IMR-90 (cell line): ENCODE measurements at regions not wholly inside any gene's neighbourhood (a gene's known extent, or its start where the extent isn't known, plus 50 kb on each side); places are given as distances from the start of the nearest gene placed in this dataset.

ENCODE experiments used
- ATAC-seq: fragments of 200-7000 bp; cut with Tn5 transposase; 2 replicates; pipeline ENCODE4 v1.9.1; 2020; ENCODE audit warnings: low read depth, mild to moderate bottlenecking, moderate library complexity
- BruUV-seq: library from RNA; stranded (reverse); fragments of 400-500 nt; replicated peaks from 2 replicates; lab custom pipeline; 2021; lab: Mats Ljungman, UMichigan
- CTCF ChIA-PET: fragments of 300-600 bp; formaldehyde crosslinking; extraction: SDS; loops from one replicate; lab custom pipeline; 2021; ENCODE audit warnings: antibody characterized with exemption; lab: Yijun Ruan, JAX
- POLR2A ChIA-PET: fragments of 300-600 bp; sonication (Branson Sonifier 250); formaldehyde crosslinking; loops from one replicate; lab custom pipeline; 2022; ENCODE audit warnings: antibody characterized with exemption; ENCODE audit not compliant: unreplicated experiment; lab: Charles Lee
- DNase-seq: peaks from one replicate; pipeline ENCODE4 v3.0.0; 2013
- H2AFZ ChIP-seq: replicated peaks from 2 replicates; pipeline ENCODE3; 2013; ENCODE audit warnings: low read length, mild to moderate bottlenecking; ENCODE audit not compliant: poor library complexity
- H2AK5ac ChIP-seq: 2 replicates; pipeline ENCODE4 v1.6.1; 2013; ENCODE audit warnings: low read depth, low read length, inconsistent platforms
- H2AK9ac ChIP-seq: replicated peaks from 2 replicates; pipeline ENCODE3; 2013; ENCODE audit warnings: mild to moderate bottlenecking, low read depth, low read length, moderate library complexity; ENCODE audit not compliant: poor library complexity
- H2BK120ac ChIP-seq: 2 replicates; pipeline ENCODE4 v1.6.1; 2013; ENCODE audit warnings: low read depth, low read length, inconsistent platforms
- H2BK15ac ChIP-seq: 3 replicates; pipeline ENCODE4 v1.6.1; 2013; ENCODE audit warnings: low read depth, low read length, inconsistent platforms
- H2BK20ac ChIP-seq: 2 replicates; pipeline ENCODE4 v1.6.1; 2013; ENCODE audit warnings: low read depth, mild to moderate bottlenecking, inconsistent platforms, low read length, moderate library complexity
- H2BK5ac ChIP-seq: 2 replicates; pipeline ENCODE4 v1.6.1; 2013; ENCODE audit warnings: mild to moderate bottlenecking, low read depth, low read length, inconsistent platforms; ENCODE audit not compliant: poor library complexity, severe bottlenecking
- H3K14ac ChIP-seq: replicated peaks from 2 replicates; pipeline ENCODE4 v1.6.1; 2013; ENCODE audit warnings: low read depth, low read length, inconsistent platforms
- H3K18ac ChIP-seq: 2 replicates; pipeline ENCODE4 v1.6.1; 2013; ENCODE audit warnings: low read depth, low read length, control low read depth
- H3K23ac ChIP-seq: 2 replicates; pipeline ENCODE4 v1.6.1; 2013; ENCODE audit warnings: low read depth, low read length, inconsistent platforms
- H3K27ac ChIP-seq: 2 replicates; pipeline ENCODE4 v1.5.1; 2013; ENCODE audit warnings: mild to moderate bottlenecking, control low read depth, low read length; ENCODE audit not compliant: insufficient read depth
- H3K27me3 ChIP-seq: 2 replicates; pipeline ENCODE4 v1.6.1; 2013; ENCODE audit warnings: low read length; ENCODE audit not compliant: control insufficient read depth, insufficient read depth
- H3K36me3 ChIP-seq: 2 replicates; pipeline ENCODE4 v1.6.1; 2013; ENCODE audit warnings: low read length, mixed read lengths; ENCODE audit not compliant: control insufficient read depth, insufficient read depth
- H3K4ac ChIP-seq: 2 replicates; pipeline ENCODE4 v1.6.1; 2013; ENCODE audit warnings: low read depth, low read length, inconsistent platforms
- H3K4me1 ChIP-seq: 2 replicates; pipeline ENCODE4 v1.6.1; 2013; ENCODE audit warnings: low read length, mixed read lengths; ENCODE audit not compliant: control insufficient read depth, insufficient read depth
- H3K4me2 ChIP-seq: 2 replicates; pipeline ENCODE4 v1.6.1; 2013; ENCODE audit warnings: low read depth, mild to moderate bottlenecking, control low read depth, low read length, moderate library complexity
- H3K4me3 ChIP-seq: 2 replicates; pipeline ENCODE4 v1.5.1; 2013; ENCODE audit warnings: low read depth, mild to moderate bottlenecking, control low read depth, low read length, moderate library complexity; ENCODE audit not compliant: insufficient read depth
- H3K56ac ChIP-seq: 2 replicates; pipeline ENCODE4 v1.6.1; 2013; ENCODE audit warnings: low read length, inconsistent platforms; ENCODE audit not compliant: insufficient read depth; ENCODE audit errors: extremely low read depth
- H3K79me1 ChIP-seq, 2 experiments: 2 replicates each; pipeline ENCODE4 v1.6.1; 2013; ENCODE audit warnings: low read length in 2 of 2, inconsistent platforms in 1 of 2, low read depth in 1 of 2
- H3K9ac ChIP-seq: 2 replicates; pipeline ENCODE4 v1.6.1; 2013; ENCODE audit warnings: low read depth, low read length, control low read depth
- H3K9me1 ChIP-seq: 2 replicates; pipeline ENCODE4 v1.6.1; 2013; ENCODE audit warnings: low read length, inconsistent platforms; ENCODE audit not compliant: insufficient read depth
- H3K9me3 ChIP-seq: 2 replicates; pipeline ENCODE4 v1.6.1; 2013; ENCODE audit warnings: low read length; ENCODE audit not compliant: control insufficient read depth, insufficient read depth
- H4K20me1 ChIP-seq: 2 replicates; pipeline ENCODE4 v1.6.1; 2013; ENCODE audit warnings: low read length, inconsistent platforms; ENCODE audit not compliant: insufficient read depth
- H4K5ac ChIP-seq: 2 replicates; pipeline ENCODE4 v1.6.1; 2013; ENCODE audit warnings: mild to moderate bottlenecking, low read depth, low read length, control low read depth
- H4K8ac ChIP-seq, 2 experiments: 2 replicates each; pipeline ENCODE4 v1.6.1; 2013; ENCODE audit warnings: low read depth in 2 of 2, low read length in 2 of 2, control low read depth in 1 of 2, inconsistent platforms in 1 of 2
- H4K91ac ChIP-seq: 2 replicates; pipeline ENCODE4 v1.6.1; 2013; ENCODE audit warnings: low read depth, low read length, inconsistent platforms; ENCODE audit not compliant: insufficient read depth
- BHLHE40 ChIP-seq: fragments of 150-350 bp; IDR thresholded peaks from 2 replicates; pipeline ENCODE4 v1.6.1; 2016; ENCODE audit warnings: mild to moderate bottlenecking, low read depth, low read length
- CEBPB ChIP-seq: IDR thresholded peaks from 2 replicates; pipeline ENCODE4 v1.6.1; 2012; ENCODE audit warnings: low read depth, low read length, improper control_type of control experiment
- CHD1 ChIP-seq: IDR thresholded peaks from 2 replicates; pipeline ENCODE4 v1.6.1; 2012; ENCODE audit warnings: low read depth, low read length, improper control_type of control experiment
- CTCF ChIP-seq: conservative IDR thresholded peaks from 2 replicates; pipeline ENCODE4 v1.5.1; 2012; ENCODE audit warnings: mild to moderate bottlenecking, low read depth, low read length, improper control_type of control experiment
- ELK1 ChIP-seq: fragments of 150-350 bp; IDR thresholded peaks from 2 replicates; pipeline ENCODE4 v1.6.1; 2016; ENCODE audit warnings: low read depth, mild to moderate bottlenecking, low read length, moderate library complexity, borderline replicate concordance
- FOS ChIP-seq: fragments of 150-350 bp; IDR thresholded peaks from 2 replicates; pipeline ENCODE4 v1.6.1; 2016; ENCODE audit warnings: low read depth, low read length
- MAFK ChIP-seq: IDR thresholded peaks from 2 replicates; pipeline ENCODE4 v1.6.1; 2012; ENCODE audit warnings: low read depth, low read length, improper control_type of control experiment
- MAZ ChIP-seq: IDR thresholded peaks from 2 replicates; pipeline ENCODE4 v1.6.1; 2012; ENCODE audit warnings: low read depth, mild to moderate bottlenecking, low read length, improper control_type of control experiment, moderate library complexity, borderline replicate concordance
- MXI1 ChIP-seq: IDR thresholded peaks from 2 replicates; pipeline ENCODE4 v1.6.1; 2012; ENCODE audit warnings: low read depth, mild to moderate bottlenecking, low read length, moderate library complexity, borderline replicate concordance
- NFE2L2 ChIP-seq: fragments of 150-350 bp; IDR thresholded peaks from 2 replicates; pipeline ENCODE4 v1.6.1; 2016; ENCODE audit warnings: low read depth, mild to moderate bottlenecking, low read length
- POLR2A ChIP-seq: IDR thresholded peaks from 2 replicates; pipeline ENCODE4 v1.6.1; 2012; ENCODE audit warnings: mild to moderate bottlenecking, low read depth, low read length
- RAD21 ChIP-seq: IDR thresholded peaks from 2 replicates; pipeline ENCODE4 v1.6.1; 2012; ENCODE audit warnings: low read length, improper control_type of control experiment
- RCOR1 ChIP-seq: IDR thresholded peaks from 2 replicates; pipeline ENCODE4 v1.6.1; 2012; ENCODE audit warnings: mild to moderate bottlenecking, low read length, improper control_type of control experiment; ENCODE audit not compliant: insufficient replicate concordance
- RFX5 ChIP-seq: IDR thresholded peaks from 2 replicates; pipeline ENCODE4 v1.8.0; 2012; ENCODE audit warnings: low read depth, mild to moderate bottlenecking, low read length, moderate library complexity
- SMC3 ChIP-seq: fragments of 150-350 bp; IDR thresholded peaks from 2 replicates; pipeline ENCODE4 v1.6.1; 2016; ENCODE audit warnings: low read depth, mild to moderate bottlenecking, antibody characterized with exemption, low read length, moderate library complexity
- USF2 ChIP-seq: fragments of 150-350 bp; IDR thresholded peaks from 2 replicates; pipeline ENCODE4 v1.6.1; 2017; ENCODE audit warnings: mild to moderate bottlenecking, antibody characterized with exemption, low read length, low read depth
- WGBS, 2 experiments: methylation state at CpG; one replicate each; pipeline versions ENCODE4 v1.1.5 to v1.1.7; 2013; ENCODE audit warnings: missing lambda C conversion rate in 2 of 2; ENCODE audit not compliant: insufficient read length in 1 of 2; ENCODE audit errors: extremely low coverage in 2 of 2; 5-methylcytosine and 5-hydroxymethylcytosine counted together
- dilution Hi-C: fragments of 300-500 bp; cut with HindIII; formaldehyde crosslinking; loops from one replicate; pipeline ENCODE4 v1.14.3; 2018; ENCODE audit warnings: low sequenced_read_pairs; ENCODE audit not compliant: unreplicated experiment
- in situ Hi-C: fragments of 300-500 bp; cut with MboI; formaldehyde crosslinking; loops from 3 replicates; pipeline ENCODE4 v1.14.3; 2019; ENCODE audit warnings: low sequenced_read_pairs, inconsistent platforms, mixed read lengths
- intact Hi-C: fragments of 100-400 bp; cut with micrococcal nuclease; formaldehyde crosslinking; loops from 2 replicates; pipeline ENCODE4 v1.10.0; 2022

GRCh38 chr3:110808630-110809029, 263.0 kb upstream of the NECTIN3 start:
- no TSS peak for BruUV-seq
- CTCF ChIA-PET = no interaction called here
- Histone ChIP-seq H4K91ac (no peak overlapping the region), H3K9me1 (peaks cover 3% of the 10 kb centered on the region), H2BK15ac (no peak overlapping the region), H3K4me3 (no peak overlapping the region), H3K4me2 (no peak overlapping the region), H3K18ac (no peak overlapping the region), H3K56ac (no peak overlapping the region), H2AK5ac (no peak overlapping the region), H2BK5ac (no peak overlapping the region), H3K27me3 (no peaks in the 10 kb centered on the region), H4K8ac (no peak overlapping the region), H3K36me3 (no peaks in the 10 kb centered on the region), H4K20me1 (no peaks in the 10 kb centered on the region), H3K4ac (no peak overlapping the region), H2BK20ac (no peak overlapping the region), H3K23ac (no peak overlapping the region), H3K14ac (no peak overlapping the region), H3K9ac (no peak overlapping the region), H3K79me1 (peaks cover 0 to 3% of the 10 kb centered on the region in 2 experiments; a peak in 1 of 4 replicates), H3K9me3 (no peaks in the 10 kb centered on the region), H2AFZ (no peak overlapping the region), H4K5ac (no peak overlapping the region), H2BK120ac (no peak overlapping the region), H3K27ac (no peak overlapping the region), H3K4me1 (peaks cover 5% of the 10 kb centered on the region), H2AK9ac (no peak overlapping the region)
- POLR2A ChIA-PET = no interaction called here
- dilution Hi-C loops = no loop called here
- TF ChIP-seq SMC3 (no peak), POLR2A (no peak), RFX5 (no peak), MAFK (no peak), BHLHE40 (no peak), CTCF (no peak), NFE2L2 (no peak), ELK1 (no peak), RCOR1 (no peak), MAZ (no peak), FOS (no peak), MXI1 (no peak), CHD1 (no peak), RAD21 (no peak), CEBPB (no peak), USF2 (no peak)
- in situ Hi-C loops = no loop called here
- ATAC-seq = no peak
- intact Hi-C loops = no loop called here
- no CpG with 5 or more reads among the region's 2 CpGs for WGBS, 2 experiments
- DNase-seq = no peak
